HUDEP-2 (cell line): ENCODE measurements at regions not wholly inside any gene's neighbourhood (a gene's known extent, or its start where the extent isn't known, plus 50 kb on each side); places are given as distances from the start of the nearest gene placed in this dataset.

Source experiments
- DNase-seq, 76 experiments: peaks; one replicate each; lab custom pipeline; 2025; ENCODE audit not compliant: unreplicated experiment in 76 of 76; lab: John Stamatoyannopoulos, UW

DNA sequence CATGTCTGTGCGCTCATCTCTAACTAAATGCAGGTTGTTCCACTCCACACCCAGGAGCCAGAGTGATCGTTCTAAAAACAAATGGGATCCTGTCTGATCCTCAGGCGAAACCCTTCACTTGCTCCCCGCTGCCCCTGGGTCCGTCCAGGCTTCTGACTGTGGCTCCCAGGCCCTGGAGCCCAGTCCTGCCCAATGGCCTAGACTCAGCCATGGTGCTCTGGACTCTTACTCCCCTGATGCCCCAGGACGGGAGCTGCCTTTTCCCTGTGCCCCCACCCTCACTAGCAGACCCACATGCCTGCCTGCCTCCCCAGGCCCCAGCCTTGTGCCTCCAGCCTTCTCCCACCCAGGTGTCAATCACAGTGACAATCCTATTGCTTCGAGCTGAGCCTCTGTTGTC lies 256.7 kb downstream of the BMP7 start:
- DNase-seq: no peak

DNA sequence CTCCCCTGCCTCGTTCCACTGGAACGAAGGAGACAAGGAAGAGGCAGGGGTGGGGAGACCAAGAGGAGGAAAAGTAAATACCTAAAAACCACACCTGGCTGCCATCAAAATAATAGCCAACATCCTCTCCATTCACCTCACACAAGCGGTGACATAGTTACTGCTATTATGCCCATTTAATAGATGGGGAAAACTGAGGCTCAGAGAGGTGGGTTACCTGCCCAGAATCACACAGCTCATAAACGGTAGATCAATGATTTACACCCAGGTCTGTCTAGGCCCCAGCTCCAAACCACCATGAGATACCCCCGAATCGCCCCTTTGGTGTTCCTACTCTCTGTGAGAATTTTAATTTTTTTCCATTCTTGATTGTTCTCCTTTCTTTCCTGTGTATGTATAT lies 253.8 kb downstream of the BMP7 start:
- DNase-seq: no peak

DNA sequence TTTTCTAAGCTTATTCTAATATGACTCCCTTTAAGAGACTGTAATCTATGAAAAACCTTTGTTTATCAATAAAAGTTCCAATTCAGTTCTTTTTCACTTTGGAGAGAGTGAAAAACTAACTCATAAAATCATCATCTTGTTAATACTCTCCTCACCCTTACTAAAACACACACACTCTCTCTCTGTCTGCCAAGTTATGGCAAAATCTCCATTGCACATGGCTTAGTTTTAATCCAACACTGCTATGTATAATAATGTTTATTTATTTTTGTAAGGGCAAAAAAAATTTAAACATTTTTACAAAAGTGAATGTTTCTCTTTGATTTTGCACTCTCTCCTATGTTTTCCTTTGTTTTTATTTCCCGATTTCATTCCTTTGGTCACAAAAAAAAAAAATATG lies 253.2 kb downstream of the BMP7 start:
- no peak for DNase-seq

DNA sequence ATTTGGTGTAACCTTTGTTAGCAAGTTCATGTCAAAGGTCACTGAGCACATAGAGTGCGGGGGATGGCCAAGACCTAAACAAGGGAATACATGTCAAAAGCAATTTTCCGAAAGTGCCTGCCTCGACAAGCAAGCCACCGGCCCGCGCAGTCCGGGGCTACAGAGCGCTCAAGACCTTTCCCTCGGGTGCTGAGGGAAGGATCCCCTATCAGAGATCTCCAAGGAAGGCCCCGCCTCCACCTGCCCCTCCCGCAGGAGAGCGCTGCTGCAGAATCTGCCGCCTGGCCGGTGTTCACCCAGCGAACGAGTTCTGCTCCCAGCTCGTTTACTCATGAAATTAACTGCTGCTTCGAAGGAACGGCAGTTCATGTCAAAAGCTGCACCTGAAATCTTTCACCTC lies 252.7 kb downstream of the BMP7 start:
- DNase-seq: no peak

DNA sequence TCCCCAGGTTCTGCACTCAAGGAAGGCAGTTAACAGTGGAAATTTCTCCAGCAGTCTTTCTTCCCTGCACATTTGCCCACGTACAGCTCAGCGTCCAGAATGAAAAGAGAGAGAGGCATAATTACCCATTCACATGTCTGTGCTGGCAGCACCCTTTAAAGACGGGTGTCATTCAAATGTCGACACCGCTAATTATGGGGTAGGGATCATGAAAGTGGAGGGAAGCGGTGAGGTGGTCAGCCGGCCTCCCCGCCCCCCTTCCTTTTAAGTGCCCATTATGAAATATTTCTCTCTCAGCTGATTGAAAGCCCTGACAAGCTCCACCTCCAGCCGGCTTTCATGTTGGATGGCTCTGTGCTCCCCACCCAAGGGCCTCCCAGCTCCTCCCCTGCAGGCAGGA lies 246.1 kb downstream of the BMP7 start:
- no peak for DNase-seq

DNA sequence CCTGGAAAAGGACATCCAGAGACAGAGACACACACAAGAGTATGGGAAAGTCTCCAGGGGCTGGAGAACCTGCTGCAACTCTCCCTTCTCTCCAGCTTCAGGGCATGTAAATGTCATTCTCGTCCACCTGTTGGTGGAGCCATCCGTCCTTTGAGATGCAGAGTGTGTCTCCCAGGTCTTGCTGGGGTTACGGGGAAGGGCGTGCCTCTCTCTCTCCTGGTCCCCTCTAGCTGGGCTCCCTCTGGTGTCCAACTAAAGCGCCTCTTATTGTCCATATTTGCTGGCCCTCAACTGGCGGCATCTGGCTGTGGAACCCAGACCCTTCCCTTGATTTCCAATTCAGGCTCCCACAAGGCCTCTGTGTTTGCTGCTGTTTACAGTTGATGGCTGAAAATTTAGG lies 244.1 kb downstream of the BMP7 start:
- no peak for DNase-seq

DNA sequence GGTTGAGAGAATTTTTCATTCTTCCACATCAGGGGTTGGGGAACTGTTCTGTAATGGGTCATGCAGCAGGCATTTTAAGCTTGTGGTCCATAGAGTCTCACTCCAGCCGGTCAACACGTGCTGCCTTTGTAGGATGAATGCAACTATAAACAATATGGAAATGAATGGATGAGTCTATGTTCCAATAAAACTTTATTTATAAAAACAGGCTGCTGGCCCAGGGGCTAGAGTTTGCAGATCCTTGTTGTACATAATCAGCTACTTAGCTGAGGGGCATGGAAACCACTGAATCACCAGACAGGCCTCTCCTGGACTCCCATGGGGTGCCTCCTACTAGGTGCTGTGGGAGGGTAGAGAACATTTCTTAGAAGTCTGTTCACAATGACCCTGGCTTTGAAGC lies 243.4 kb downstream of the BMP7 start:
- DNase-seq: no peak

DNA sequence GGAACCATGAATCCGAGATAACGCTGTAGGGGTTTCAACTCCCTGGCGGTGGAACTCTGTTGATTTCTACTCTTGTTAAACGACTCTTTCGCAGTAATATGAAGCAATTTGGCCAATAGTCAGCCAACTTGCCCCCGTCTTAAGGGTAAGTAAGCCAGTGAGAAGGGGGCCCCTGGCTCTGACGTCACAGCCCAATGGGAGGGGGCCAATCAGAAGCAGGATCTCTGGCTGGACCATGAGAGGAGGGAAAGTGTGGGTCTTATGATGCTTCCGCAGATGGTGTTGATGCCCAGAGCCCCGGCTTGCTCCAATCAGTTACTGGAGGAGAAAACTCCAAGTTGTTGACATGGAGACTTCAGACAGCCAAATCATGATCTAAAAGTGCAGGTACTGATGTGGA lies 242.4 kb downstream of the BMP7 start:
- DNase-seq: no peak

DNA sequence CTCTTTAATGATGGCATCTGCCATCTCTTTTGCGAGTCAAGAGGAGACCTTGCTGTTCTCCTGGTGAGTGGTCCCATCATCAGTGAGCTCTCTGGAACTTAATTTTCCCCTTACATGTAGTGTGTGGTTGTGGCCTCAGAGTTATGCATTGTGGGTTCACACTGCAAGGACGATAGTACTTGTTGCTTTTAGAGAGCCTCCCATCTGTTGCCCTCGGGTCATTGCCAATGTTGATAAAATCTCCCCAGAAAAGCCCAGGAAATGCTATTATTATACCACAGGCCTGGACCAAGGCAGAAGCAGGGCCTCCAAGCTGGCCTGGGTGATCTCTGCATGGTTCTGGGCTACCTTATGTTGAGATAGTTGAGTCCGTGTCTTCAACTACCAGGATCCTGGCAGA lies 241.6 kb downstream of the BMP7 start:
- no peak for DNase-seq

DNA sequence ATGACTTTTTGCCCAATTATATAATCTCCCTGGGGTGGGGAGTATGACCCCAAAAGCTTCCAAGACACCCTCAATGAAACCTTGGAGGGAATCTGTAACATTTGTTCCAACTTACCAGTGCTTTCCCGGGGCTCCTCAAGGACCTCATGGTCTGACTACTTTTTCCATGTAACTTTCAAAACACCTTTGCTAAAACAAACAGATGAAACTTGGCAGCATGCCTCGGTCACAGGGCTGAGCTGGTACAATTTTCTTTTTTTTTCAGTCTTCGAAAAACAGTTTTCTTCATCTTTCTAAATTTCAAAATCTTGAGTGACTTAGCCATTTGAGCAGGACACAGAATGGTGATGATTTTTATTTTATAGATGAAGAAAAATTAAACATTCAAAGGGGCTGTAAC lies 241.2 kb downstream of the BMP7 start:
- DNase-seq: no peak

DNA sequence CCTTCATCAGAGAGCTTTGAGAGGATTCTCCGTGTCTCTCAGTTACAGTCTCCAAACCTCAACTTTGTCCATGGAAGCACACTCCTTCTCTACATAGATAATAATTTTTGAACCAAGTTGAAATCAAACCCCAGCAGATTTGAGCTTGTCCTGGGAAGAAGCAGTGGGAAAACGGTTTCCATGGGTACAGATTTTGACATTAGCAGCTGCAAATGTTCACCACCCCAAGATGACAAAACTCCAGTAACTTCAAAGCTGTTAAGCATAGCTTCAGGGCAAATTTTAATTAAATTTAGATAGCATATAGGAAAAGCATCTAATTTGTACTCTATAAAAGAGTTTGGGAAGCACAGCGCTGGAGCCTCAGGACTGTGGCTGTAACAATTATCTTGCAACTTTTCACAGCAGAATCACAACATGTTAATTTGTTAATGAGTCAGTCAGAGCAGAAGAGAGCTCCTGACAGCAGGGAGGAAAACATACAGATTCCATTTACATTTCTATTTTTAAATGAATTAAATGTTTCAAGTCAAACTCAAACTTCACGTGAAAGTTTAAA lies 240.7 kb downstream of the BMP7 start:
- no peak for DNase-seq

DNA sequence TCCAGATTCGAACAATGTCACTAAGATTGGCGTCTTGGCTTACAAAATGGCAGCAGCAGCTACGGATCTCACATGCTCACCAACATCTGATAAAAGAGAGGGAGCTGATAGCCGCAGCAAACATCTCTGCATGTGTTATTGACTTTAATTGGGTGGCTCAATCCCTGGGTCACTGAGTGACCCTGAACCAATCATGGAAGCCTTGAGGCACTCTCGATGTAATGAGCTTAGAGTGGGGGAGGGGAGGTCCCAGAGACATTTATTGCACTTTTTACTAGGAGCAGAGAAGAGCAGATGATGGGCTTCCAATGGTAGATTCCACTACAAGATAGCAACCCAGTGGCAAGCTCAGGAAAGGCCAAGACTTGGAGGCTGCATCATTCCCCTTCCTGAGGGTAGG lies 238.7 kb downstream of the BMP7 start:
- DNase-seq: no peak

DNA sequence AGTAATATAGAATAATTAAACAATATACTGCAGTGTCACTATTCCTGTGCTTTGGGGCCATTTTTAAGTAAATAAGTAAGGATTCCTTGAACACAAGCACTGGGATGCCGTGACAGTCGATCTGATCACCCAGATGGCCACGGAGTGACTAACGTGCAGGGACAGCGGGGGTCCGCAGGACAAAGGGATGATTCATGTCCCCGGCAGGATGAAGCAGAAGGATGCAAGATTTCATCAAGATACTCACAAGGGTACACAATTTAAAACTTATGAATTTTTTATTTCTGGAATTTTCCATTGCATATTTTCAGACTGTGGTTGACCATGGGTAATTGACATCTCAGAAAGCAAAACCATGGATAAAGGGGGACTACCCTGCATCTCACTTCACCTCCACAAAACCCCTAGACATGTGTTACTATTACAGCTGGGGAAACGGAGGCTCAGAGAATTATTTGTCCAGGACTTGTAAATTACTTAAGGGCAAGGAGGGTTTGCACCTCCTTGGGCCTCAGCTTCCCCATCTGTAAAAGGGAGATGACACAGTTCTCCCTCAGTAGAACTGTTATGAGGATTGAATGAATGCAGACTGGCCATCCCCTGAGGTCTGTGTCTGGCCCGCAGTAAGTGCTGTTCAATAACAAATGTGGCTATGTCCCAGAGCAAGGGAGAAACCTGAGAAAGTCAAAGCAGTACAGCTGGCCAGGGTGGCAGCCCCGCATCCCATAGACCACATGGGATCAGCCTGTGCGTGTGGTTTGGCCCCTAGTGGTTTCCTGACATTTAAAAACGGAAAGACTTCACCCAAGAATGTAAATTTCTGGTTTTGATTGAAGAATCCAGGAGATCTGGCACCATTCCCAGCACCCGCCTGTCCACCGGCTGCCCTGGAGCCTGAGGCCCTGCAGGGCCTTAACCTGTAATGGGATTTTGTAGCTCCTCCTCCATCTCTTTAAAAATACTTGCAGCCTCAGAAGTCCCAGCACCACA lies 235.5 kb downstream of the BMP7 start:
- DNase-seq: no peak

DNA sequence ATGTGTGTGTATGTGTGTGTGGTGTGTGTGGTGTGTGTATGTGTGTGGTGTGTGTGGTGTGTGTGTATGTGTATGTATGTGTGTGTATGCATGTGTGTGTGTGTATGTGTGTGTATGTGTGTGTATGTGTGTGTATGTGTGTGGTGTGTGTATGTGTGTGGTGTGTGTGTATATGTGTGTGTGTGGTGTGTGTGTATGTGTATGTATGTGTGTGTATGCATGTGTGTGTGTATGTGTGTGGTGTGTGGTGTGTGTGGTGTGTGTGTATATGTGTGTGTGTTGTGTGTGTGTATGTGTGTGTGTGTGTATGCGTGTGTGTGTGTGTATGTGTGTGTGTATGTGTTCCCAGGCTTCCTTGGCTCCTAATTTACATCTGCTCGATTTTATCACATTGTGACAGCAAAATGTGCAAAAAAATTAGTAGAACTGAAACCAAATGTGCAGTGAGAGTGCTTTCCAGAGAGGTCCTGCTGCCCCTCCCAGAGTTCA lies 234.5 kb downstream of the BMP7 start:
- DNase-seq: no peak

DNA sequence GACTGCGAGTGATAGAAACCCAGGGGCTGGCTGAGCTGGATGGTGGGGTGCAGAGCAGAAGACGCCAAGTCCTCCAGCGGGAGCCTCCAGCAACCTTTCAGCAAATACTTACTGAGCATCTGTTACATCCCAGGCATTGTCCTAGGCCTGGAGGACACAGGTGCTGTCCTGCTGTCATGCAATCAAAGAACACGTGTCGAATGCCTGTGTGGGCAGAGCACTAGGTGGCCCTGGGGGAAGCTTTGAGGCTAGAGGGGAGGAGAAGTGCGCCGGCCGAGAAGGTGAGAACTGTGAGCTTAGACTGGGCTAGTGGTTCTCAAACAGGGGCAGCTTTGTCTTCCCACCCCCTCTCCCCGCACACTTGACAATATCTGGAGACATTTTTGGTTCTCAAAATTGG lies 233.6 kb downstream of the BMP7 start:
- DNase-seq: no peak

DNA sequence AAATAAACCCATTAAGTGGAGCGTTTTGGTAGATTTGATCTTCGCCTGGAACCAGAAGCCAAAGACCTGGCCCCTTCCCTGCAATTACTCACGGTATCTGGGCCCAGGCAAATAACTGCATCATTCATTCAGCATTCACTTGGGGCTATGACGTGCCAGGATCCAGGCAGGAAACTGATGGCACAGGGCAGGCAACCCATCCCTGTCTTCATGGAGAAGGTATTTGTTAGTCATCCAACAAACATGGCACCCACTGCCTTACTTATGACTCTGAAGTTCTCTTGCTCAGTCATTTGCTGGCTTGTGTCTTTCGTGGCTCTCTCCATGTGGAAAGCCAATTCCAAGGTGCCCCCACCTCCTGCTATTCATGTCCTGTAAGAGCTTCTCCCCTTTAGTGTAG lies 232.4 kb downstream of the BMP7 start:
- DNase-seq: no peak

DNA sequence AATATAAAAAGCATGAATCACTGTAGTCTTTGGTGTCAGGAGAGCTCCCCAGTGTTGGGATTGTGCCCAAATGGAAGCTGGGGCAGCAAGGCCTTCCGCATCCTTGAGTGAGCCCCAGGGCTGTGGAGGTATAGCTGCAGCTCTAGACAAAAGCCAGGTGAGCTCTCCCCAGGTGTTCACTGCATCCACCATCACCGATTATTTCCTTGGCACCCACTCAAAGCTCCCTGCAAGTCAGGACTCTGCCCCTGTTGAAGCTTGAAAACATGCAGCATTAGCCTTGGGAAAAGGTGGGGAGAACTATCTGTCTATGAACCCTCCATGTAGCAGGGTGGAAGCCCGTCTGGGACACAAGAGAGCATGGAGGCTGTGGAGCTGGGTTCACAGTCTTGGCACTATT lies 228.8 kb downstream of the BMP7 start:
- no peak for DNase-seq

DNA sequence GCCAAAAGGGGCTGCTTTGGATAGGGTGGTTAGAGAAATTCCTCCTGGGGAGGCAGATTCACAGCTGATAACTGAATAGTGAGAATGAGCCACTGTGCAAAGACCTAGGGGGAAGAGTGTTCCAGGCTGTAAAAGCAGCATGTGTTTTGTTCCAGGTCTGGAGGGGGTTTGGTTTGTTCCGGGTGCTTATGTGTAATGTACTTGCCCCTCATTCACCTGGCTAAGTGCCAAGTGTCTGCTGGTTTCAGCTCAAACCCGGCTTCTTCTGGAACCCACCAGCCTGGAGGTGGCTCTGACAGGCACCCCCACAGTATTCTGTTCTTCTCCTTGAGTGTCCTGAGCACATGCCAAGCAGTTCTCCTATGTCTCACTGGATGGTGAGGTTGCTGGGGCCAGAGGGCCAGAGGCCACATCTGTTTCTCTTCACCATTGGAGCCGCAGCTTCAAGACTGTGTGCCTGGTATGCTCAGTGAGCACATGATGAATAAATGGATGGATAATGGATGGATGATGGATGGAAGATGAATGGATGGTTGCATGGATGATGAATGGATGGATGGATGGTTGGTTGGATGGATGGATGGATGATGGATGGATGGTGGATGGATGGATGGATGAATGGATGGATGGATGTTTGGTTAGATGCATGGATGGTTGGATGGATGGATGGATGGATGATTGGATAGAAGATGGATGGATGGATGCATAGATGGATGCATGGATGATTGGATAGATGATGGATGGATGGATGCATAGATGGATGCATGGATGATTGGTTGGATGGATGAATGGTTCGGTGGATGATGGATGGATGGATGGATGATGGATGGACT lies 227.6 kb downstream of the BMP7 start:
- no peak for DNase-seq

DNA sequence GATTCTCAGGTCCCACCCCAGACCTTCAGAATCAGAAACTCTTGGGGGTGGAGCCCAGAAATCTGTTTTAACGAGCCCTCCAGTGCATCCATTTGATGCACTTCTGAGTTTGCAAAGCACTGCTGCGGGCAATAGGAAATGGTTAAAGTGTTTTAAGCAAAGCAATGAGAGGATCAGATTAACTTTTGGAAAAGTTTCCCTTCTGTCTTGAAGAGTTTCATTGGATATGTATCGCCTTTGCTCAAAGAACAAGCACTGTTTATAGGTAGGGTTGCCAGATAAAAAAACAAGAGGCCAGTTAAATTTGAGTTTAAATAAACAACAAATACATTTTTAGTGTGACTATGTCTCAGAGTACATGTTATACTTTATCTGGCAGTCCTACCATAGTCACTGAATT lies 226.0 kb downstream of the BMP7 start:
- DNase-seq: no peak

DNA sequence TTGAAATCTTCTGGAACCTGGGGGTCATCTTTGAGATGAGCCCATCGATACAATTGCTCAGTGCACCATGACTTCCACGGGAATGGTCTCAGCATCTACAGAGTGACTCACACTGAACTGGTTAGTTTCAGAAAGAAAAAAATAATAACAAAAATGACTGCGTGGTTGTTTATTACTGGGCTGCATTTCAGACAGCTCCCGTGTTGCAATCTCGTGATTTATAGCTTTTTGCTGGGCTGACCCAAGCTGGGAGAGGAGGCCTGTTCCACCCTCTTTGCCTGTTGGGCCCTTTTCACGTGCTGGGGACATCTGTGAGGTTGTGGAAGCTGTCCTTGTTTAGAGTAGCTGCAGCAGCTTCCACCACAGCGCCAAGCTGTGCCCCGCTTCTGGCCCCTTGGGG lies 225.5 kb downstream of the BMP7 start:
- DNase-seq: no peak

DNA sequence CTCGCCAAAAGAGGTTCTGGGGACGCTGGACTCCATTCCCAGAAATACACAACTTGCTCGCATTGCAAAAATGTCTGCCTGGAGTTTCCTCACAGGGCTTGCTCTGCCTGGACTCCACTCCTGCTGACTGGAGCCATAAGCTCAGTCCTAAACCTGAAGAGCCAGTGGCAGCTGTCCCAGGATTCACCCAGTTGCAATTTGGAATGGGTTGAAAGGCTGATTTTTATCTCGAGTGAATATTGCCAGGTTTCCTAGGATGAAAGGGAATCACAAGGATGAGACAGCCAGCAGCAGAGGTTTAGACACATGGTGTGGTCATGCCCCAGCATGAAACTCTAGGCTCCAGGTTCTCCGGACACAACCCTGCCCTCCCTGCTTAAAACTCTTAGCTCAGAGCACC lies 223.3 kb downstream of the BMP7 start:
- DNase-seq: no peak
